ENCODE measurements at regions not wholly inside any gene's neighbourhood (a gene's known extent, or its start where the extent isn't known, plus 50 kb on each side); places are given as distances from the start of the nearest gene placed in this dataset.

DNA sequence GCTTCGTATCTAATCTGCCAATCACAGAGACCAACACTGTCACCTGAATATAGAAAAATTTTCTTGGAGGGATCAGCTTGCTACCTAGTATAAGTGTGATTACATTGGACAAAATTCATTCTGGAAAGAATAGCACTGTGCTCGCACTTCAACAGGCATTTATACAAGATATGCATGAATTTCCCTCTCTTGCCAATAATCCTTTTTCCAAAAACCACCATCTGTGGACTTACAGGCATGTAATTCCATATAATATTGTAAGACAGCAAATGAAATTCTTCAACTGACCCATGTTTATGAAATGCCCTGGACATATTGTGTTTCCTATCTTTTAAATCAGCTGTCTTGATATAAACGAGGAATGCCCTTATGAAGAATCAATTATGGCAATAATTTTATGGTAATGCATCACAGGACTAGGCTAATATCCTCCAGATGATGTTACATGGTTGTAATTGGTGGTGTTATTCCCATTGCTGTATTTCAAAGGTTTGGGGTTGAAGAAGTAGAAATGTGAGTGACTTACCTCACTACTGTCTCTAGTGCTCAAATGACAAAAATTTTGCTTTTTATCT, 861.4 kb upstream of the NECTIN3 start:
- no peaks in the 10 kb centered on the region for H3K4me1 ChIP-seq
- no peaks in the 10 kb centered on the region for H3K27me3 ChIP-seq
- DNase-seq (no peak), ATAC-seq (ENCODE audit: low FRiP score in 2 of 2) (no peak)
- 69 to 72% methylated on average over 3 of the region's 3 CpGs for whole genome bisulfite sequencing, 2 donors
- H3K27ac ChIP-seq, result no peak overlapping the region
- H3K9me3 ChIP-seq, result no peaks in the 10 kb centered on the region
- TF ChIP-seq POLR2AphosphoS5 (IDR thresholded peaks at IDR 0.05) (no peak), EP300 (IDR thresholded peaks at IDR 0.05) (no peak), POLR2A (IDR thresholded peaks at IDR 0.05) (no peak)
- TF ChIP-seq, protein P1, sequence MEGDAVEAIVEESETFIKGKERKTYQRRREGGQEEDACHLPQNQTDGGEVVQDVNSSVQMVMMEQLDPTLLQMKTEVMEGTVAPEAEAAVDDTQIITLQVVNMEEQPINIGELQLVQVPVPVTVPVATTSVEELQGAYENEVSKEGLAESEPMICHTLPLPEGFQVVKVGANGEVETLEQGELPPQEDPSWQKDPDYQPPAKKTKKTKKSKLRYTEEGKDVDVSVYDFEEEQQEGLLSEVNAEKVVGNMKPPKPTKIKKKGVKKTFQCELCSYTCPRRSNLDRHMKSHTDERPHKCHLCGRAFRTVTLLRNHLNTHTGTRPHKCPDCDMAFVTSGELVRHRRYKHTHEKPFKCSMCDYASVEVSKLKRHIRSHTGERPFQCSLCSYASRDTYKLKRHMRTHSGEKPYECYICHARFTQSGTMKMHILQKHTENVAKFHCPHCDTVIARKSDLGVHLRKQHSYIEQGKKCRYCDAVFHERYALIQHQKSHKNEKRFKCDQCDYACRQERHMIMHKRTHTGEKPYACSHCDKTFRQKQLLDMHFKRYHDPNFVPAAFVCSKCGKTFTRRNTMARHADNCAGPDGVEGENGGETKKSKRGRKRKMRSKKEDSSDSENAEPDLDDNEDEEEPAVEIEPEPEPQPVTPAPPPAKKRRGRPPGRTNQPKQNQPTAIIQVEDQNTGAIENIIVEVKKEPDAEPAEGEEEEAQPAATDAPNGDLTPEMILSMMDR (IDR thresholded peaks at IDR 0.05), result no peak
- H3K36me3 ChIP-seq, result no peaks in the 10 kb centered on the region
- H3K4me3 ChIP-seq, result no peak overlapping the region

DNA sequence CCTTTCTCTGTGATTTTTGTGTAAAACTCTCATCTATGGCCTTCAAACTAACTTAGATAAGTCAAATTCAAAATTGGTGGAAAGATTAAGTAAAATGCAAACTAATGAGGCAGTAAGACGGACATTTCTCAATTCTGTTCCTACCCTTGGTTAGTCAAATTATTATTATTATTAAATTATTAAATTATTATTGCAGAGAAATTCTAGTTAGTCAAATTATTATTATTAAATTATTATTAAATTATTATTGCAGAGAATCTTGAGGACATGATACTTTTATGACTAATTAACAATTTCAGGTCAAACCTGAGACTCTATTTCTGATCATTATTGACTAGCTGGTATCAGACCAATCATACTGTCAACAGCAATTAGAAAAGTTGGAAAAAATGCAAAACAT, 845.0 kb upstream of the NECTIN3 start:
- H3K4me1 ChIP-seq, result no peaks in the 10 kb centered on the region
- H3K27ac ChIP-seq, result no peak overlapping the region
- WGBS, 2 donors, result 82 to 87% methylated on average over 1 of the region's 1 CpG
- H3K4me3 ChIP-seq, result no peak overlapping the region
- no peak for DNase-seq
- H3K9me3 ChIP-seq, result no peaks in the 10 kb centered on the region
- no peak for ATAC-seq (ENCODE audit: low FRiP score in 2 of 2)
- H3K36me3 ChIP-seq, result no peaks in the 10 kb centered on the region
- H3K27me3 ChIP-seq, result no peaks in the 10 kb centered on the region
- no peak for TF ChIP-seq POLR2AphosphoS5 (IDR thresholded peaks at IDR 0.05)
- no peak for TF ChIP-seq EP300 (IDR thresholded peaks at IDR 0.05)
- TF ChIP-seq, protein P1 (IDR thresholded peaks at IDR 0.05), result no peak
- no peak for TF ChIP-seq POLR2A (IDR thresholded peaks at IDR 0.05)

DNA sequence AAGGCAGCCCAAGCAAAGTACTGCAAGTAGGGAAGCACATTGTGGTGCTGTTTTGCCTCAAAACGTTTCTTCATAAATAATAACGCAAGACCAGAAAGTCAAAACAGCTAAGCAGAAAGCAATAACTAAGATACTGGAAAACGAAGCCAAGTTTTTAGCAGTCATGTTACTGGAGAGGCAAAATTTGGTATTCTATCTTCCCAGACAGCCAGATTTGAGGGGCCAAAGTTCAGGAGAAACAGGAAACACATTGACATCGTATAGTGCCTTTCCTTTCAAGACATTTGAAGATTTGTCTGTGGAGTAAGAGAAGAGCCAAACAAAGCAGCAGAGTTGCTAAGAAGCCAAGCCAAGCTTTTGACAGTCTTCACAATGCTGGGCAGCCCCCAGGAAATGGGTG, 843.6 kb upstream of the NECTIN3 start:
- no peak for TF ChIP-seq POLR2AphosphoS5 (IDR thresholded peaks at IDR 0.05)
- TF ChIP-seq EP300 (IDR thresholded peaks at IDR 0.05), result no peak
- TF ChIP-seq POLR2A (IDR thresholded peaks at IDR 0.05), result no peak
- TF ChIP-seq, protein P1 (IDR thresholded peaks at IDR 0.05), result no peak
- no peak for ATAC-seq (ENCODE audit: low FRiP score in 2 of 2)
- WGBS, 2 donors, result 54 to 61% methylated on average over 4 of the region's 4 CpGs
- DNase-seq, result no peak
- no peaks in the 10 kb centered on the region for H3K9me3 ChIP-seq
- H3K27ac ChIP-seq, result no peak overlapping the region
- no peak overlapping the region for H3K4me3 ChIP-seq
- no peaks in the 10 kb centered on the region for H3K36me3 ChIP-seq
- H3K27me3 ChIP-seq, result no peaks in the 10 kb centered on the region
- H3K4me1 ChIP-seq, result no peaks in the 10 kb centered on the region

DNA sequence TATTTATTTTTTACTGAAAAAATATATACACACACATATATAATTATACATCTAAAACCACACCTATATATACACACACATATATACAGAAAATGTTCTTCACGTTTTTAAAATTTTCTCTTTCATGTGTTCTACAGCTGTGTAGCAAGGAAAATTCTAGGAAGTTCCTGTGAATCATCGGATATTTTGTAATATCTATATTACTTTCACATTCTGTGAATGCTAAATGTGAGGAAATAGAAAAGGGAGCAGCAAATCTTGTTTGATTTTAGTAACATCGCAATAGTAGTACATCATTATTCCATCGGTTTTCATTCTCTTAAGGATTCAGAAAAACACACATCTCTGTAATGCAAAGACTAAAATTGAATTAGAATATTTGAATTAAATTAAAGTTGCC, 836.8 kb upstream of the NECTIN3 start:
- no peak for ATAC-seq (ENCODE audit: low FRiP score in 2 of 2)
- no peaks in the 10 kb centered on the region for H3K4me1 ChIP-seq
- DNase-seq, result no peak
- H3K36me3 ChIP-seq, result no peaks in the 10 kb centered on the region
- no peak overlapping the region for H3K4me3 ChIP-seq
- TF ChIP-seq POLR2AphosphoS5 (IDR thresholded peaks at IDR 0.05) (no peak), EP300 (IDR thresholded peaks at IDR 0.05) (no peak), POLR2A (IDR thresholded peaks at IDR 0.05) (no peak)
- TF ChIP-seq, protein P1 (IDR thresholded peaks at IDR 0.05), result no peak
- H3K27ac ChIP-seq, result no peak overlapping the region
- H3K27me3 ChIP-seq, result no peaks in the 10 kb centered on the region
- WGBS, 2 donors, result 85 to 90% methylated on average over 4 of the region's 4 CpGs
- no peaks in the 10 kb centered on the region for H3K9me3 ChIP-seq

DNA sequence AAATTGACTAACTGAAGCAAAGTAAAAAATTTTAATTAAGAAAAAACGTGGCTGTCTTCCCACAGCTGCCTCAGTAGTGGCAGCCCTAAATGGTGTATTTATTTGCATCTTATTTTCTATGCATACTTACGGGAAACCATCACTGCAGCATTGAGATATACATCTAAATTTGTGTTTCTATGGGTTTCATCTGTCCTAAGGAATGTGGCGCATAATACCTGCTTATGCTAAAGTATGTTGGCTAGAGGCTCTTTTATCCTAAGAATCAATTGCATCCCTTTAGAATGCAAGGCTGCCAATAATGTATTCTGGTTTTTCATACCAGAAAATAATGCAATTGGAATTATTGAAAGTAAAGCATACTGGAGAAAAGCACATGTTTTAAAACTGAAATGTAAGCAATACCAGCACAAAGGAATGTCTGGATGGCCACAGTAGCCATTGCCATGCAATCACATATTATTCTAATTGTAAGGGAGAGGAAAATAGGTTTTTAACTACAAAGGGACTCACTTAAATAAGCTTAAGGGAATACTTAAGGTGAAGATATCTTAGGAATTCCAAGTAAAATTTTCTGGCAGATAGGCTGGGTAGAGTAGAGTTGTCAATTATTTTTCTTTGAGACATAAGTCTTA, 834.5 kb upstream of the NECTIN3 start:
- no peaks in the 10 kb centered on the region for H3K27me3 ChIP-seq
- no peak overlapping the region for H3K4me3 ChIP-seq
- DNase-seq (no peak), ATAC-seq (ENCODE audit: low FRiP score in 2 of 2) (no peak)
- TF ChIP-seq EP300 (IDR thresholded peaks at IDR 0.05) (no peak), POLR2AphosphoS5 (IDR thresholded peaks at IDR 0.05) (no peak), POLR2A (IDR thresholded peaks at IDR 0.05) (no peak)
- TF ChIP-seq, protein P1 (IDR thresholded peaks at IDR 0.05), result no peak
- no peaks in the 10 kb centered on the region for H3K36me3 ChIP-seq
- WGBS, 2 donors, result 55 to 58% methylated on average over 3 of the region's 3 CpGs
- H3K27ac ChIP-seq, result no peak overlapping the region
- no peaks in the 10 kb centered on the region for H3K4me1 ChIP-seq
- H3K9me3 ChIP-seq, result no peaks in the 10 kb centered on the region
